ENCODE measurements at regions not wholly inside any gene's neighbourhood (a gene's known extent, or its start where the extent isn't known, plus 50 kb on each side); places are given as distances from the start of the nearest gene placed in this dataset.

- H3K36me3 ChIP-seq, result no peaks in the 10 kb centered on the region
- H3K27me3 ChIP-seq, result no peaks in the 10 kb centered on the region
- no peak overlapping the region for H3K27ac ChIP-seq
- no peak overlapping the region for H3K4me3 ChIP-seq
- intact Hi-C loops (cut with DNase I), result no loop called here
- no peaks in the 10 kb centered on the region for H3K9me3 ChIP-seq
- TF ChIP-seq CTCF (IDR thresholded peaks at IDR 0.05) (no peak), POLR2A (IDR thresholded peaks at IDR 0.05) (no peak)
- H3K4me1 ChIP-seq, result no peaks in the 10 kb centered on the region
- no peak for DNase-seq
Measured at GRCh38 chr10:65845916-65846315, 1079.9 kb upstream of the LRRTM3 start.

GRCh38 chr10:65846541-65846940, 1079.3 kb upstream of the LRRTM3 start:
- H3K27ac ChIP-seq, result no peak overlapping the region
- no peaks in the 10 kb centered on the region for H3K27me3 ChIP-seq
- DNase-seq, result no peak
- H3K4me3 ChIP-seq, result no peak overlapping the region
- H3K4me1 ChIP-seq, result no peaks in the 10 kb centered on the region
- no peak for TF ChIP-seq CTCF (IDR thresholded peaks at IDR 0.05)
- TF ChIP-seq POLR2A (IDR thresholded peaks at IDR 0.05), result no peak
- H3K9me3 ChIP-seq, result no peaks in the 10 kb centered on the region
- no peaks in the 10 kb centered on the region for H3K36me3 ChIP-seq
- 17 to 34% methylated on average over 1 of the region's 1 CpG for WGBS, 2 donors
- intact Hi-C loops (cut with DNase I), result no loop called here

GRCh38 chr10:65846949-65847348, 1078.9 kb upstream of the LRRTM3 start:
- WGBS, 2 donors, result 35 to 38% methylated on average over 4 of the region's 4 CpGs
- H3K4me3 ChIP-seq, result no peak overlapping the region
- H3K27me3 ChIP-seq, result no peaks in the 10 kb centered on the region
- no peak for DNase-seq
- no peaks in the 10 kb centered on the region for H3K9me3 ChIP-seq
- no peaks in the 10 kb centered on the region for H3K36me3 ChIP-seq
- H3K27ac ChIP-seq, result no peak overlapping the region
- no peaks in the 10 kb centered on the region for H3K4me1 ChIP-seq
- intact Hi-C loops (cut with DNase I), result no loop called here
- TF ChIP-seq CTCF (IDR thresholded peaks at IDR 0.05), result no peak
- TF ChIP-seq POLR2A (IDR thresholded peaks at IDR 0.05), result no peak

GRCh38 chr10:65847436-65848230, 1078.2 kb upstream of the LRRTM3 start:
- WGBS, 2 donors, result 39 to 49% methylated on average over 3 of the region's 3 CpGs
- no peak for DNase-seq

GRCh38 chr10:65858841-65859240, 1067.0 kb upstream of the LRRTM3 start:
- TF ChIP-seq CTCF (IDR thresholded peaks at IDR 0.05) (no peak), POLR2A (IDR thresholded peaks at IDR 0.05) (no peak)
- 59 to 77% methylated on average over 2 of the region's 2 CpGs for WGBS, 2 donors

More at GRCh38 chr10:65847436-65848230, 1078.2 kb upstream of the LRRTM3 start:
- Histone ChIP-seq H3K27ac (no peak overlapping the region), H3K9me3 (no peaks in the 10 kb centered on the region), H3K4me3 (no peak overlapping the region), H3K36me3 (no peaks in the 10 kb centered on the region), H3K27me3 (no peaks in the 10 kb centered on the region), H3K4me1 (no peaks in the 10 kb centered on the region)
- TF ChIP-seq POLR2A (IDR thresholded peaks at IDR 0.05) (no peak), CTCF (IDR thresholded peaks at IDR 0.05) (no peak)
- intact Hi-C loops (cut with DNase I), result no loop called here

More at GRCh38 chr10:65858841-65859240, 1067.0 kb upstream of the LRRTM3 start:
- Histone ChIP-seq H3K27ac (no peak overlapping the region), H3K4me3 (no peak overlapping the region), H3K4me1 (no peaks in the 10 kb centered on the region), H3K9me3 (no peaks in the 10 kb centered on the region), H3K36me3 (no peaks in the 10 kb centered on the region), H3K27me3 (no peaks in the 10 kb centered on the region)
- intact Hi-C loops (cut with DNase I), result no loop called here
- no peak for DNase-seq

All from esophagus squamous epithelium (tissue), 5 donors.